ENCODE measurements at regions not wholly inside any gene's neighbourhood (a gene's known extent, or its start where the extent isn't known, plus 50 kb on each side); places are given as distances from the start of the nearest gene placed in this dataset.

DNA sequence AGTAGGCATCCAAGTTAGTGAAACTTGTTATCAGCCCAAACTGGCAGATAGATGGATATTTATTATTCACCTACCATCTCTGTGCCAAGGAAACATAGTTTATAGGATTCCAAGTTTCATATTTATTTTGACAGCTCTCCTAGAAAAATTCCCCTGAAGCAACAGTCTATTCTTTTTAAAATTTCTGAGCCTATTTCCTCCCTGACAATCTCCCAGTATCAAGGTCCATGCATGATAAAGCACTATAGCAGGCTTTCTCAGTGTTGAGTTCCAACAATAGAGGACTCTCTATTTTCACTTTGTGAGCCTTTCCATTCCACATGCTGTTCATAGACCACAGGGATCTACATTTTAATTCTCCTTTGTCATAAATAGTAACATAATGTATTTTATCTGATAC, 312.6 kb downstream of the SLITRK6 start:
- H3K4me3 ChIP-seq (ENCODE audit: low read depth, low read length): no peak overlapping the region
- no peaks in the 10 kb centered on the region for H3K9me3 ChIP-seq
- no peak for DNase-seq
- H3K4me1 ChIP-seq: no peaks in the 10 kb centered on the region
- TF ChIP-seq, protein P1, sequence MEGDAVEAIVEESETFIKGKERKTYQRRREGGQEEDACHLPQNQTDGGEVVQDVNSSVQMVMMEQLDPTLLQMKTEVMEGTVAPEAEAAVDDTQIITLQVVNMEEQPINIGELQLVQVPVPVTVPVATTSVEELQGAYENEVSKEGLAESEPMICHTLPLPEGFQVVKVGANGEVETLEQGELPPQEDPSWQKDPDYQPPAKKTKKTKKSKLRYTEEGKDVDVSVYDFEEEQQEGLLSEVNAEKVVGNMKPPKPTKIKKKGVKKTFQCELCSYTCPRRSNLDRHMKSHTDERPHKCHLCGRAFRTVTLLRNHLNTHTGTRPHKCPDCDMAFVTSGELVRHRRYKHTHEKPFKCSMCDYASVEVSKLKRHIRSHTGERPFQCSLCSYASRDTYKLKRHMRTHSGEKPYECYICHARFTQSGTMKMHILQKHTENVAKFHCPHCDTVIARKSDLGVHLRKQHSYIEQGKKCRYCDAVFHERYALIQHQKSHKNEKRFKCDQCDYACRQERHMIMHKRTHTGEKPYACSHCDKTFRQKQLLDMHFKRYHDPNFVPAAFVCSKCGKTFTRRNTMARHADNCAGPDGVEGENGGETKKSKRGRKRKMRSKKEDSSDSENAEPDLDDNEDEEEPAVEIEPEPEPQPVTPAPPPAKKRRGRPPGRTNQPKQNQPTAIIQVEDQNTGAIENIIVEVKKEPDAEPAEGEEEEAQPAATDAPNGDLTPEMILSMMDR (IDR thresholded peaks at IDR 0.05; ENCODE audit: low read depth, low read length): no peak
- no peaks in the 10 kb centered on the region for H3K27me3 ChIP-seq
- no peaks in the 10 kb centered on the region for H3K36me3 ChIP-seq

DNA sequence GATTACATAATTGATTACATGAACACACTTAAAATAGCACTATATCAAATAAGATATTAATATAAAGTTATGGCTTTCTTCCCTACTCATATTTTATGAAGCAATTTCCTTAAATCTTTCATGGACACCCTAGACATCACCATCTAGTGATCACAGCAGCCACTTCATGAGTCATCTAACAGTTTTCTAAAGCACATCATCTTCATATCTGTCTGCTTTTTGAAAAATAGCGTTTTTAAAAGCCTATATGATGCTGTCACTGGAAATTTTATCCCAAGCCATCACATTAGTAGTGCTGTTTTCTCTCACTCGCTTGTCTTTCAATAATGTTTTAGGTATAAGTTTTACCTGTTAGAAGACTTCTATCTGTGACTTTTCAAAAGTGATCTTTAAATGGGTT, 326.1 kb downstream of the SLITRK6 start:
- Histone ChIP-seq H3K36me3 (no peaks in the 10 kb centered on the region), H3K9me3 (no peaks in the 10 kb centered on the region), H3K27me3 (no peaks in the 10 kb centered on the region), H3K4me1 (no peaks in the 10 kb centered on the region; the same call in 1 of the 2 replicates), H3K4me3 (ENCODE audit: low read depth, low read length) (no peak overlapping the region)
- DNase-seq: no peak
- TF ChIP-seq, protein P1 (IDR thresholded peaks at IDR 0.05; ENCODE audit: low read depth, low read length): no peak

DNA sequence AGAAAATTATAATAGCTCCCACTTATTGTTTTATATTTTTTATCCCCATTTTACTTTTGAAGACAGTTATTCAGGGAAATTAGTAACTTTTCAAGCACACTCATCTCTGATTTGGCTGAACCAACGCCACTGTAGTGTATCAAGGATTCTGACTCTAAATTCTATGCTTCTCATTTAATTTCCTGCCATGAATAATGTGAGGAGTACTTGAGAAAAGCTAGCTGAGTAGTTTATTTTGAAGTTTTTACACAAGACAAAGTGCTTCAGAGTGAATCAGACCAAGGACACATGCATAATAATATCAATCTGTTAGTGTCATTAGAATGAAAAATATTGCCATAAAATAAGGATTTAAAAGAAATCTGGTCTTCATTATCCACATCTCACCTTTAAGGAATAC, 329.9 kb downstream of the SLITRK6 start:
- TF ChIP-seq, protein P1 (IDR thresholded peaks at IDR 0.05; ENCODE audit: low read depth, low read length): no peak
- Histone ChIP-seq H3K4me1 (no peaks in the 10 kb centered on the region; the same call in 1 of the 2 replicates), H3K36me3 (no peaks in the 10 kb centered on the region), H3K4me3 (ENCODE audit: low read depth, low read length) (no peak overlapping the region), H3K27me3 (no peaks in the 10 kb centered on the region), H3K9me3 (no peaks in the 10 kb centered on the region)
- no peak for DNase-seq

DNA sequence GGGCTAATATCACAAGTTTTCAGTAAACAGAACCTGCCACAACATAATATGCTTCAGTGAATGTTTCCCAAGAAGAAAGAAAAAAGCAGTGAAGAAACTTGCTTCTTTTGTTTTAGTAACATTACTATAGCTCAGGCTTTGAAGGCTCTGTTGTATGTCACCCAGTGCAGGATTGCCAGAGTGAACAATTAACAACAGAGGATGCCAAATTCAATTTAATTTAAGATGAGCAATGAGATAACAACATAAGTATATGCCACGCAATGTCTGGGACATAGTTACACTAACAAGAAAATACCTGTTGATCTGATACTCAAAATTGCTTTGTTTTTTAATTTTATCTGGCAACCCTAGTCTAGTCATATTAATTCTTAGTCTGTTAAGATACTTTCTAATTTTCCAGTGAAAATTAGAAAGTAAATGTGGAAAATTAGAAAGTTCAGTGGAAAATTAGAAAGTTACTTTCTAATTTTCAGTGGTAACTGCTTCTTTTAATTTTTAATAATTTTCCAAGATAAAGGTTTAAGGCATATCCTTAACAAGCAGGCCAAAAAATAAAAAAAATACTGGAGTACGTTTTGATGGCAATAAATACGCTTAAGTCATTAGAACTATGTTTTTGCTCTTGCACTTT, 336.3 kb downstream of the SLITRK6 start:
- no peak overlapping the region for H3K4me3 ChIP-seq (ENCODE audit: low read depth, low read length)
- peak; percentile 28 for DNase-seq

DNA sequence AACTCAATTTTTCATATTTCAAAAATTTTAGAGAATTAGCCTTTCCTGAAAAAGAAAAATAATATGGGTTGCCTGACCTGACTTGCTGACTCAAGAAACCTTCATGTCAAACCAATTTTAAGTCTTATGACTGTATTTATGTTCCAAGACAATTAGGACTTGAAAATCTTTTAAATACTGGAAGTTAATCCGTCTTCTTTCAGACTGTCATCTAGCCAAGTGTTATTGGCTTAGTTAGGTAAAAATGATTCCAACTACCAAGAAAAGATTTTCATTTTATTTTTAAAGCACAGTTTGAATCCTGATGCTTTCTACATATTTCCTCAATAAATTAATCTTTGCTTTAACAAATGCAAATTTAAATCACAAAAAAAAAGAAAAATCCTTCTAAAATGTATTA, 337.6 kb downstream of the SLITRK6 start:
- peaks cover 4% of the 10 kb centered on the region; the same call in 1 of the 2 replicates for H3K9me3 ChIP-seq
- H3K4me1 ChIP-seq: no peaks in the 10 kb centered on the region
- no peak for DNase-seq
- TF ChIP-seq, protein P1 (IDR thresholded peaks at IDR 0.05; ENCODE audit: low read depth, low read length): no peak
- no peaks in the 10 kb centered on the region for H3K36me3 ChIP-seq
- no peak overlapping the region for H3K4me3 ChIP-seq (ENCODE audit: low read depth, low read length)
- no peaks in the 10 kb centered on the region for H3K27me3 ChIP-seq

More for the DNA sequence above, 336.3 kb downstream of the SLITRK6 start:
- TF ChIP-seq, protein P1 (IDR thresholded peaks at IDR 0.05; ENCODE audit: low read depth, low read length): no peak
- H3K36me3 ChIP-seq: no peaks in the 10 kb centered on the region
- no peaks in the 10 kb centered on the region for H3K4me1 ChIP-seq
- no peaks in the 10 kb centered on the region for H3K9me3 ChIP-seq
- no peaks in the 10 kb centered on the region for H3K27me3 ChIP-seq

DNA sequence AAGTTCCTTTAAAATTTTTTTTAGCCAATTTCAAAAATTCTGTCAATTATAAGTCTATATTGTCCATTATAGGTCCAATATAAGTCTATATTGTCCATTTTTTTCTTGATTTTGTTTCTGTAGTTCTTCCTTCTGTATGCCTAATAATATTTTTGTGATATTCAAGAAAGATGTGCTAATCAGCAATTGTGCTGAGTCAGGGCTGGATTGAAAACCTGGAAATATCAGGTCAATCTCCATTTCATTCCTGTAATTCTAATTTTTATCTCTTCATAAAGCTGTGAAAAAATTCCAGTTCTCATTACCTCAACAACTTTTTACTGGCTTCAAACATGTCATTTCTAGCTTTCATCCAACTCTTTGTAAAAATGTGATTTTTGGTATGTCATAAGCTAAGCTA, 353.7 kb downstream of the SLITRK6 start:
- no peaks in the 10 kb centered on the region for H3K4me1 ChIP-seq
- DNase-seq: no peak
- TF ChIP-seq, protein P1 (IDR thresholded peaks at IDR 0.05; ENCODE audit: low read depth, low read length): no peak
- H3K36me3 ChIP-seq: no peaks in the 10 kb centered on the region
- no peaks in the 10 kb centered on the region for H3K9me3 ChIP-seq
- H3K4me3 ChIP-seq (ENCODE audit: low read depth, low read length): no peak overlapping the region
- no peaks in the 10 kb centered on the region for H3K27me3 ChIP-seq

Data from BE2C (cell line).